AG08396 (cell line): ENCODE measurements at regions not wholly inside any gene's neighbourhood (a gene's known extent, or its start where the extent isn't known, plus 50 kb on each side); places are given as distances from the start of the nearest gene placed in this dataset.
"Not testable (repeated sequence)": the region's sequence is repeated elsewhere in the genome, so short reads cannot be mapped to it uniquely, and the experiment has no call there.

Source experiments
- DNase-seq: peaks from one replicate; pipeline ENCODE4 v3.0.0; 2012; ENCODE audit warnings: low spot score, mixed read lengths

GRCh38 chr16:29310852-29311314 lies 95.6 kb downstream of the NPIPB11 start:
- peak; percentile 57 for DNase-seq

GRCh38 chr16:29310243-29310642 lies 96.3 kb downstream of the NPIPB11 start:
- not testable (repeated sequence) for DNase-seq

- not testable (repeated sequence) for DNase-seq
Measured at GRCh38 chr16:29309601-29310000, 96.9 kb downstream of the NPIPB11 start.

DNA sequence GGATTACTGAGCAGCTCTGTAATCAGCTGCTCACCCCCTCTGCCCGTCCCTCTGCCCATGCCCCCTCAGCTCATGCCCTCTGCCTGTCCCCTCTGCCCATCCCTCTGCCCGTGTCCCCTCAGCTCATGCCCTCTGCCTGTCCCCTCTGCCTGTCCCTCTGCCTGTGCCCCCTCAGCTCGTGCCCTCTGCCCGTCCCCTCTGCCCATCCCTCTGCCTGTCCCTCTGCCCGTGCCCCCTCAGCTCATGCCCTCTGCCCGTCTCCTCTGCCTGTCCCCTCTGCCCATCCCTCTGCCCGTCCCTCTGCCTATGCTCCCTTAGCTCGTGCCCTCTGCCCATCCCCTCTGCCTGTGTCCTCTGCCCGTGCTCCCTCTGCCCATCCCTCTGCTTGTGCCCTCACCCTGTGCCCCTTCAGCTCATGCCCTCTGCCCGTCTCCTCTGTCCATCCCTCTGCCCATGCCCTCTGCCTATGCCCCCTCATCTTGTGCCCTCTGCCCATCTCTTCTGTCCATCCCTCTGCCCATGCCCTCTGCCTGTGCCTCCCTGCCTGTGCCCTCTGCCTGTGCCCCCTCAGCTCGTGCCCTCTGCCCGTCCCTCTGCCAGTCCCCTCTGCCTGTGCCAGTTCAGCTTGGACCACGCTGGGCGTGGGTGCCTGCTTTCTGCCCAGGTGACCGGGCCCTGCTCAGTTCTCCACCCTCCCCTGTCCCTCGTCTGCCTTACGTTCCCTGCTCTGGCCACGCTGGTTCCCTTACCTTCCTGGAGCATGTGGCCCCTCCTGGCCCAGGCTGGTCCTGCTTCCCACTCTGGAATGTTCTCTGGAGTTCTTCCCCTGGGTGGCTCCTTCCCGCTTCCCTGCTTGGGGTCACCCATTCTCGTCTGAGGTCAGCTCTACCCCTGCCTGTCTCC lies 97.6 kb downstream of the NPIPB11 start:
- no peak for DNase-seq

GRCh38 chr16:29307598-29308507 lies 98.7 kb downstream of the NPIPB11 start:
- DNase-seq = peak; percentile 24

DNA sequence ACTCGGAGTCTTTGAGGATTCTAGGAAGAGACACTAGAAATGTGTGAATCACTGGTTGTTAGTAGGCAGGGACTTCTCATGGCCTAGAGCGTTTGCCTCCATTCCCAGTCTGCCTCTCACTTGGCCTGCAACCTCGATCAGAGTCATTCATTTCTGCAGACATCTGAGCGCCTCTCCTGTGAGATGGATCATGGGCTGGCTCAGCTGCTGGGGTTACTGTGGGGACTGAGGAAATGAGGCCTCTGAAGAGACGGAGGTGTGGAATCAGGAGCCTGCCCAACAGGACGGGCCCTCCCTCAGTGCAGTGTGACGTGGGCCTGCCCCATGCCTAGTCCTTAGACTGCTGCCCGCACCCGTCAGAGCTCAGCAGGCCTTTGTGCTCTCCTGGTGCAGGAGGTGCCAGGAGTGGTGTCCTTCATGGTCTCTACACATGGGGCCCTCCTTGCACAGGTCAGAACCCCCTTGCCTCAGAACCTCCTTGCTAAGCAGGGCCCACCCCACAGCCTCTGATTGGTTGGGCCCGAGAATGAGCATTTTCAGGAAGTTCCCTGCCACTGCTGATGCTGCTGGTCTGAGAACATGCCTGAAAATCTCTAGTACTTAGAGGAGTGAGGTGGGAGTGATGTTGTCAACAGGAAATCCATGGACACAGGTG lies 99.4 kb downstream of the NPIPB11 start:
- no peak for DNase-seq

DNA sequence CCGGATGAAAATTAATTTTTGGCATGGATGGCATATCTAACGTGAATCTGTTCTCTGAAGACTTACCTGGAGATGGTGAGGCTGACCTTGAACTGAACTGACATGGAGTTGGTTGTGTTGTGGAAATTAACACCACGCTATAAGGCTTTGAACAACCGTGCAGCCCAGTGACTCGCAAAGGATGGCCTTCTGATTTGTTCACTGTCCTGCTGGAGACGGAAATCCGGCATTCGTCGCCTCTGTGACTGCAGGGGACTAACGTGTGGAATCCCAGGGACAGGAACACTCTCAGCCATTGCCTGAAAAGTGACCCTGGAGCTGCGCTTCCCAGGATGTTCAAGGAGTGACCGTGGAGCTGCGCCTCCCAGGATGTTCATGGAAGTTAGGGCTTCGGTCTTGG lies 100.3 kb downstream of the NPIPB11 start:
- DNase-seq = no peak

GRCh38 chr16:29305018-29305417 lies 101.5 kb downstream of the NPIPB11 start:
- not testable (repeated sequence) for DNase-seq

GRCh38 chr16:29304251-29304650 lies 102.3 kb downstream of the NPIPB11 start:
- DNase-seq = no peak

DNA sequence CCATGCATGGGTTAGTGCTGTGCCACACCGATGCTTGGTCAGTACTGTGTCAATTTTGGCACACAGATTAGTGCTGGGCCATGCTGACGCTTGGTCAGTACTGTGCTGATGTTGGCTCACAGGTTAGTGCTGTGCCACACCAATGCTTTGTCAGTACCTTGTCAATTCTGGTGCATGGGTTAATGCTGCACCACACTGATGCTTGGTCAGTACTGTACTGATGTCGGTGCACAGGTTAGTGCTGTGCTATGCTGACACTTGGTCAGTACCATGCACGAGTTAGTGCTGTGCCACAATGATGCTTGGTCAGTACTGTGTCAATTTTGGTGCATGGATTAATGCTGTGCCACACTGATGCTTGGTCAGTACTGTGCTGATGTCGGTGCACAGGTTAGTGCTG lies 103.0 kb downstream of the NPIPB11 start:
- no peak for DNase-seq

DNA sequence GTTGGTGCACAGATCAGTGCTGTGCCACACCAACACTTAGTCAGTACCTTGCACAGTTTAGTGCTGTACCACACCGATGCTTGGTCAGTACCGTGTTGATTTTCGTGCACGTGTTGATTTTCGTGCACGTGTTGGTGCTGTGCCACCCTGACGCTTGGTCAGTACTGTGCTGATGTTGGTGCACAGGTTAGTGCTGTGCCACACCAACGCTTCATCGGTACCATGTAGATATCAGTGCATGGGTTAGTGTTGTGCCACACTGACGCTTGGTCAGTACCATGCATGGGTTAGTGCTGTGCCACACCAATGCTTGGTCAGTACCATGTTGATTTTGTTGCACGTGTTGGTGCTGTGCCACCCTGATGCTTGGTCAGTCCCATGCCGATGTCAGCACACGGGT lies 103.5 kb downstream of the NPIPB11 start:
- no peak for DNase-seq

DNA sequence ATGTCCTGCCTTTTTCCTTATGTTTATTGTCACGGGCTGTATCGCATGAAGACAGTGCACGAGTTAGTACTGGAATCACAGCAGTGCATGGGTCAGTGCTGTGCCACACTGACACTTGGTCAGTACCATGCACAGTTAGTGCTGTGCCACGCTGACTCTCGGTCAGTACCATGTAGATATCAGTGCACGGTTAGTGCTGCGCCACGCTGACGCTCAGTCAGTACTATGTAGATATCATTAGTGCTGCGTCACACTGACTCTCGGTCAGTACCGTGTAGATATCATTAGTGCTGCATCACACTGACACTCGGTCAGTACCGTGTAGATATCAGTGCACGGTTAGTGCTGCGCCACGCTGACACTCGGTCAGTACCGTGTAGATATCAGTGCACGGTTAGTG lies 104.1 kb downstream of the NPIPB11 start:
- DNase-seq = not testable (repeated sequence)

DNA sequence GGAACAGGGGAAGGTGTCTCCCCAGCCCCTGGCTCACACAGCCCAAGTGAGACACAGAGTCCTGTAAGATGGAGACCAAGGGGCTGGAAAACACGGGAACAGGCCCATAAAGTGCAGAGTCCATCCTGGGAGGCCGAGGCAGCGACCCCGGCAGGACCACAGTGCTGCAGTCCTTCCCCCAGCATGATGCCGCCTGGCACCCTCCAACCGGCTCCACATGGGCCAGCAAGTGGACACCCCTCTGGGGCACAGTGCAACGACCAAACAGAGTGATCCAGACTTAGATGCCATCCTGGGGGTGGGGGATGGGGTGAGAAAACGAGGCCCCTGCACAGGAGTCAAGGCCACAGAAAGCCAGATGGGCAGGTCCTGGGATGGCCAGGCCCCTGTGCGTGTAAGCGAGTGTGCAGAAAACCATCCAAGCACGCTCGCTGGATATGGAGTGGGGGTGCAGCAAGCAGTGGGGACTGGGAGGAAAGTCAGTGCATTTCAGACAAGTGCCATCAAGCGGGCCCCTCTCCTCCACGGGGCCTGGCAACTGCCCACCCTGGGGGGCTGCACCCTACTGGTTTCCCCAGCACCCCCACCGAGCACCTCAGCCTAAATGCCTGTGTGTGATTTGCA lies 104.7 kb downstream of the NPIPB11 start:
- not testable (repeated sequence) for DNase-seq

DNA sequence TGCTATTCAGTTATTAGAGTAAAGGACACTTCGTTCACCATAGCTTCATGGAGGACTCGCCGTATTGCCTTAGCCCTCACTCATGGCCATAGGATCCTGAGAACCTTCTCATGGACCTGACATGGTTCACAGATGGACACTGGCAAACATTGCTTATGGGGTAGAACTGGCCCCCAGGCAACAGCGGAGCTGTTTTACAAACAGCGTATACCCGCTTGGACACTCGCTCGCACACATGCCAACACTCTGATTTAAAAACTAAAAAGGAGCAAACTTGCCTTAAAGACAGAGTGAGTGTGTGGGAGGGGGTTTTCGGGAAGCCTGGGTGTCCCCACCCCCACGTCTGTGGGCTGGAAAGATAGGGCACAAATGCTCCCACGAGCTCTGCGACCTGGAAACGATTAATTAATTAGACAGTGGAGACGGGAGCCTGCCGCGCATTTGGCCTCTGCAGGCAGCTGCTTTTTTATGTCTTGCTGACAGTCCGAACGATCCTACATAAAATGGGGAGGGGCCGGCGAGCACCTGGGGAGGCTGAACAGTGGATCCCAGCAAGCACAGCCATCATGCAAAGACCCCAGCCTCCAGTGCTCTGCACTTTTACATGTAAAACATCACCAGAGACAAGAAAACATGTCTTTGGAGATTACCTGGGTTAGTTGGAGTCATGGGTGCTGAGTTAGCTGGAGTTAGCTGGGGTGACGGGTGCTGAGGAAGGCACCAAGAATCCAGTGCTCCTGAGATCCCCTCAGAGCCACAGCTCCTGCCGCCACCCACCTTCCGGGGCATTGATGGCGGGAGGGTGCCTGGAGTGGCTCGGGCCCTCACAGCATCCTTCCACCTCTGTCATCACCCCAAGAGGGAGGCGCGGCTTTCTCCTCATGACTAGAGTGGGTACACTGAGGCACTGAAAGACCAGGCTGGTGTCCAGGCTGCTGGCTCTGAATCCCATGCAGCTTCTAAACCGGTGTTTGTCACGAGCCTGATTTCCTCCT lies 105.7 kb downstream of the NPIPB11 start:
- DNase-seq = not testable (repeated sequence)

DNA sequence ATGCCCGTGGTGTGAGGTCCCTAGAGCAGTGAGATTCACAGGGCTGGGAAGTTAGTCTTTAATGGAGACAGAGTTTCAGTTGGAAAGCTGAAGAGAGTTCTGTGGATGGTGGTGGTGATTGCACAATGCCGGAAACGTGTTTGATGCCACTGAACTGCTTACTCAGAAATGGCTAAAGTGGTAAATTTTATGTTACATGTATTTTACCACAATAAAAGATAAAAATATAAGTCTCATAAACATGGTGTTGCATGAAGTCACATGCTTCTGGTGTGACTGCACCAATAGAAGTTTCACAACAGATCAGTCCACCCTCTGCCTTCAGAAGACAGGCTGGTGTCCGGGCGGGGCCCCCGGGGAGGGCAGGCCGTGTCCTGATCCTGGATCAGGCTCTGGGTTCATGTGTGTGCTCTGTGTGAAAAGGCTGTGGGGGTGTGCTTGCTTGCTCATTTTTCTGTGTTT lies 106.5 kb downstream of the NPIPB11 start:
- DNase-seq = not testable (repeated sequence)

DNA sequence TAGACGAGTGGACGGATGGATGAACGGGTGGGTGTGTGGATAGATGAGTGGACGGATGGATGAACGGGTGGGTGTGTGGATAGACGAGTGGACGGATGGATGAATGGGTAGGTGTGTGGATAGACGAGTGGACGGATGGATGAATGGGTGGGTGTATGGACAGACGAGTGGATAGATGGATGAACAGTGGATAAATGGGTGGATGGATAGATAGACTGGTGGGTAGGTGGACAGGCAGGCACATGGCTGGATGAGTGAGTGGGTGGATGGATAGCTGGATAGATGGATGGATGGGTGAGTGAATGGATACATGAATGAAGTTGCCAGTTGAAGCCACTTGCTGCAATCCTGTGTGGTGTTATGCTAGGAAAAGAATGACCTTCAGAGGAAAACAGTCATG lies 107.5 kb downstream of the NPIPB11 start:
- DNase-seq = not testable (repeated sequence)

GRCh38 chr16:29298307-29298706 lies 108.2 kb downstream of the NPIPB11 start:
- DNase-seq = not testable (repeated sequence)

DNA sequence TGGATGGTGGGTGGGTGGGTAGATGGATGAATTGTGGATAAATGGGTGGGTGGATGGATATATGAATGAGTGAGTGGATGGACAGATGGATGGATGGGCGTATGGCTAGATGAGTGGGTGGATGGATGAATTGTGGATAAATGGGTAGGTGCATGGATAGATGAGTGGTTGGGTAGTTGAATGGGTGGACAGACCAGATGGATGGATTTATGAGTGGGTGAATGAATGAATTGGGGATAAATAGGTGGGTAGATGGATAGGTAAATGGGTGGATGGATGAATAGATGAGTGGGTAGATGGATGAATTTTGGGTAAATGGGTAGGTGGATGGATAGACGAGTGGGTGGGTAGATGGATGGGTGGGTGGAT lies 108.7 kb downstream of the NPIPB11 start:
- DNase-seq = not testable (repeated sequence)

DNA sequence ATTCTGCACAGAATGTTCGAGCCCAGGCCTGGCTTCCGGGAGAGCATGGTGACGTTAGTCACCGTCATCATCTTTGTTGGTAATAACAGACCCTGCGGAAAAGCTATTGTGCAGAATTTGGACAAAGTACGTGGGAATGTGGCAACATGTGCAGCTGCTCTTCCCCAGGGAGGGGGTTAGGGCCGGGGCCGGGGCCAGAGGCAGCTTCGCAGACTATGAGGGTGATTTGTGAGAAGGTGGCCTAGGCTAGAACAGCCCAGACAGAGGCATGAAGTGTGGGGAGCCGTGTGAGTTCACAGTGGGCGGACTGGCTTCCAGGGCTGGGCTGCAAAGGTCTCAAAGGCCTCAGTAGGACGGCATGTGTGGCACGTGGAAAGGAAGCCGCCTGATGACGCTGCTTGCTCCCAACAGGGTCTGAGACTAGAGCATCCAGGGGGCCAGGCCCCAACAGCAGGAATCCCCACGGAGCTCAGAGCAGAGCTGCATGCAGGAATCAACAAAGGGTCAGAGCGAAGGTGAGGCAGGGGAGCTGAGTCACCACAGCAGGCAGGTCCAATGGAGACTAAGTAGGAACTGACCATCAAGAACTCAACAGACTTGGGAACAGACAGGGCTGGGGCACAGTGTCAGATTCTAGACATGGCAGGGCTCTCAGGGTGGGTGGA lies 109.2 kb downstream of the NPIPB11 start:
- DNase-seq = not testable (repeated sequence)

DNA sequence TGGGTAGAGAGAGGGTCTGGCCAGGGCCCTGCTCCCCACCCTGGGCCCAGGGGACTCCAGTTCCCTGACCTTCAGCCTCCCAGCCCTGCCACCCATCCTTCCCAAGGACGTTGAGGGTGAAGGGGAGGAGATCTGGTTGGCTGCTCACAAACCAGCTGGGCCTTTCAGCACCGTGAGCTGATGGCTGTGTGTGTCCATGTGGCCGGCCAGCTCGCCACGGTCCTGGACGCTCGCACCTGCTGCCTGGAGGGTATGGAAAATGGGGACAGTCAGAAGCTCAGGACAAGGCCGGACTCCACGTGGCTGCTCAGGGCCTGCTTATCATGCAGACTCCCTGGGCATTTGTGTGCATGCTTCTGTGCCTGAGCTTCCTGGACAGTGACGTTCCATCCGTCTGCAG lies 110.3 kb downstream of the NPIPB11 start:
- not testable (repeated sequence) for DNase-seq
